ENCODE measurements at regions not wholly inside any gene's neighbourhood (a gene's known extent, or its start where the extent isn't known, plus 50 kb on each side); places are given as distances from the start of the nearest gene placed in this dataset.

DNA sequence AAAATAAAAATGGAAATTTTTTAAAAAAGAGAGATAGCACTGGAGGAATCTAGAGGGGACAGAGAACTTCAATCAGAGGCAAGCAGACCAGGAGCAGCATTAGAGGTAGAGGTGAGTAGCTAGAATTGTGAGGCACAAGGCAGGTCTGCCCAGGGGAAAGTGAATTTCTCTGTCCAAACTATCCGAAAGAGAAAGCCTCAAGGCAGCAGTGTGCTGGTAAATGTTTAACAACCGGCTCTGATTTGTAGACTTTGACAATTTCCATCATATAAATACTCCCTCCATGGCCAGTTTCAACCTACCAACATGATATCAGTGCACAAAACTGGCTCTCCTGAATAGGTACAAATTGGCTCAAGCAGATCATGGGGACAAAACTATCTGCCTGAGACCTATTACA is 160.6 kb upstream of the EGLN3 start:
- Histone ChIP-seq H3K9me3 (no peaks in the 10 kb centered on the region), H3K36me3 (ENCODE audit: low read depth) (no peaks in the 10 kb centered on the region), H3K4me1 (ENCODE audit: low read depth) (no peaks in the 10 kb centered on the region), H3K4me3 (no peak overlapping the region)
- TF ChIP-seq, protein P1, sequence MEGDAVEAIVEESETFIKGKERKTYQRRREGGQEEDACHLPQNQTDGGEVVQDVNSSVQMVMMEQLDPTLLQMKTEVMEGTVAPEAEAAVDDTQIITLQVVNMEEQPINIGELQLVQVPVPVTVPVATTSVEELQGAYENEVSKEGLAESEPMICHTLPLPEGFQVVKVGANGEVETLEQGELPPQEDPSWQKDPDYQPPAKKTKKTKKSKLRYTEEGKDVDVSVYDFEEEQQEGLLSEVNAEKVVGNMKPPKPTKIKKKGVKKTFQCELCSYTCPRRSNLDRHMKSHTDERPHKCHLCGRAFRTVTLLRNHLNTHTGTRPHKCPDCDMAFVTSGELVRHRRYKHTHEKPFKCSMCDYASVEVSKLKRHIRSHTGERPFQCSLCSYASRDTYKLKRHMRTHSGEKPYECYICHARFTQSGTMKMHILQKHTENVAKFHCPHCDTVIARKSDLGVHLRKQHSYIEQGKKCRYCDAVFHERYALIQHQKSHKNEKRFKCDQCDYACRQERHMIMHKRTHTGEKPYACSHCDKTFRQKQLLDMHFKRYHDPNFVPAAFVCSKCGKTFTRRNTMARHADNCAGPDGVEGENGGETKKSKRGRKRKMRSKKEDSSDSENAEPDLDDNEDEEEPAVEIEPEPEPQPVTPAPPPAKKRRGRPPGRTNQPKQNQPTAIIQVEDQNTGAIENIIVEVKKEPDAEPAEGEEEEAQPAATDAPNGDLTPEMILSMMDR (IDR thresholded peaks at IDR 0.05): no peak
- DNase-seq: no peak
- ATAC-seq: peak; percentile 46
- intact Hi-C loops (cut with DNase I, micrococcal nuclease): no loop called here

DNA sequence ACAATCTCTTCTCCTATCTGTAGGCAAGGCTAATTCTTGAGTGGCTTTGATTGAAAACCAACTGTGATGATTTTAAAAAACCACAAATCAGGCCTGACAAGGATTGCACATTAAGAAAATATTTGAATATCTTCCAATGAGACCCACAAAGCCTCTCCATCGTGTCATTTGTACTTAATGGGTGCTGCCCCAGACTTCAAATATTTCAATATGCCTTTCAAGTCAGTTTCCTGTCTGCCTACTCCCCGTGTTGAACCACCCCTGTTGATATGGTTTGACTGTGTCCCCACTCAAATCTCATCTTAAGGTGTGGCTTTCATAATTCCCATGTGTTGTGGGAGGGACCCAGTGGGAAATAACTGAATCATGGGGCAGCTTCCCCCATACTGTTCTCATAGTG is 159.7 kb upstream of the EGLN3 start:
- no peak for ATAC-seq
- H3K4me1 ChIP-seq (ENCODE audit: low read depth): no peaks in the 10 kb centered on the region
- DNase-seq: no peak
- intact Hi-C loops (cut with DNase I, micrococcal nuclease): no loop called here
- TF ChIP-seq, protein P1 (IDR thresholded peaks at IDR 0.05): no peak
- H3K9me3 ChIP-seq: no peaks in the 10 kb centered on the region
- H3K36me3 ChIP-seq (ENCODE audit: low read depth): no peaks in the 10 kb centered on the region
- H3K4me3 ChIP-seq: no peak overlapping the region

DNA sequence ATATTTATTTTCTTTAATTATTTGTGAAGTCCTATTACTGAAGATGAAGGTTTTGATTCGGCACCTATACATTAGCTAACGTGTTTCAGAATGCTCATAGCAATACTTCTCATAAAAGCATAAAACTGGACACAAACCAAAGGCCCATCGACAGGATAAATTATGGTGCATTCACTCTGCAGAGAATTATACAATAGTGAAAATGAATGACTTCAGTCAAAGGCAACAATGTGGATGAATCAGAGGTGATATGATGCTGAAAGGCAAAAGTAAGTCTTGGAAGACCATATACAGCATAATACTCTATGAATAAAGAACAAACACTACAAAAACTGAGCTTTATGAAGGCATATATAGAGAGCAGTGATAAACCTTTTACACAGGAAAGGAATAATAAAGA is 156.6 kb upstream of the EGLN3 start:
- Histone ChIP-seq H3K4me3 (no peak overlapping the region), H3K36me3 (ENCODE audit: low read depth) (no peaks in the 10 kb centered on the region), H3K4me1 (ENCODE audit: low read depth) (no peaks in the 10 kb centered on the region), H3K9me3 (no peaks in the 10 kb centered on the region)
- no peak for DNase-seq
- no peak for ATAC-seq
- TF ChIP-seq, protein P1 (IDR thresholded peaks at IDR 0.05): no peak
- intact Hi-C loops (cut with DNase I, micrococcal nuclease): loop anchor here (10.0 kb wide), 2 partner anchors 263 to 273 kb away; no protein-coding TSS in a partner anchor

DNA sequence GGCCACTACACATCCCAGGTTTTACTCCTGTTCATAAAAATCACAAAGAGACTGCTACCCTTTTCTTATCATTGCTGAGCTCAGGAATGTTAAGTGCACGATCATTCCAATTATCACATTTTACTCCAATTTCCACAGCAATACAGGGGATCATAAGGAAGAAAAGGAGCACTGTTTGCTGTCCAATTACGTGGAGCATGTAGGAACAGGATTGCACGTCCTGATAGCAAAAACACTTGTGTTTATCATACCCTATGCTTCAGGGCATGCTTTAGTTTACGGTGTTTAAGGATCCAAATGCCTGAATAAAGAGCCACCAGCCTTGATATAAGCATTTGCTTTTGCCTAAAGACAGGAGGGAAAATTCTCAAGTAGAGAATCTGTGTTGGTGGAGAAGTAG is 155.4 kb upstream of the EGLN3 start:
- Histone ChIP-seq H3K36me3 (ENCODE audit: low read depth) (no peaks in the 10 kb centered on the region), H3K4me3 (no peak overlapping the region), H3K9me3 (no peaks in the 10 kb centered on the region), H3K4me1 (ENCODE audit: low read depth) (no peaks in the 10 kb centered on the region)
- DNase-seq (no peak), ATAC-seq (peak; percentile 51)
- TF ChIP-seq, protein P1 (IDR thresholded peaks at IDR 0.05): no peak
- intact Hi-C loops (cut with DNase I, micrococcal nuclease): loop anchor here (10.0 kb wide), 2 partner anchors 262 to 272 kb away; no protein-coding TSS in a partner anchor

DNA sequence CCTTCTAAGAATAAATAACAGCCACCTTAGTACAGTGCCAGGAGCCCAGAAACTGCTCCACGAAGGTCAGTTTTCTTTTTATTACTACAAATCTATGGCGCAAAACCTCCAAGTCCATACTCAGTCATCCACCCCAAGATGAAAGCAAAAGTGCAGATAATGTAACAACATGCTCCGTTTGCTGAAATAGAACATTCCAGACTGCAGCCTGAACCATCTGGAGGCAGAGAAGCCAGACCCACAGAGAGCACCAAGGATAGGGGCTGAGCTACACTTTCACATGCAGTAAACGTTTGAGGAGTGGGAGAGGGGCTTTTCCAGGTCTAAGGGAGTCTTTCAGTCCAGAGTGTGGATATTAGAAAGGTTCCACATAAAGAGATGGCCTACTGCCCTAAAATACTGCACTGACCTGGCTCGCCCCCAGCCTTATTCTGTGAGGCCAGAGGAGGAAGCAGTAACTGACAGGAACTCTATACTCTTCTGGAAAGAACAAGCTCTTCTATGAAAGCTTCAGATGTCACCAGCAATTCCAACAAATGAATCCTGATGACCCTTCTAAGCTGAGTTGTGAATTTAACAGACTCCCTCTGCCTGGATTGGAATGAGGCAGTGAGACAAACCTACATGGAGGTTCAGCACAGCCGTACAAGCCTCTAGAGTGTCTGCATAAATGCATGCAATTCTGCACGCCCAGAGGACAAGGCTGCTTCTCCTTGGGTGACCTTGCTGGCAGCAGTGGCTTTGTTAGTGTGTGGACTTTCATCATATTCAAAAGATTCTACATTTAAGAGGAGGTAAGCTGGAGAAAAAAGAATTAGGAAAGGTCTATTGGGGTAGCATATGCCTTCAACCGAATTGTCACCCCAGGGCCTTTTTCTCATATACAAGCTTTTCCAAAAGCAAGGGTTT is 153.9 kb upstream of the EGLN3 start:
- no peak for ATAC-seq
- TF ChIP-seq, protein P1 (IDR thresholded peaks at IDR 0.05): no peak
- intact Hi-C loops (cut with DNase I, micrococcal nuclease): loop anchor here (10.0 kb wide), 2 partner anchors 260 to 270 kb away; no protein-coding TSS in a partner anchor
- Histone ChIP-seq H3K36me3 (ENCODE audit: low read depth) (no peaks in the 10 kb centered on the region), H3K9me3 (no peaks in the 10 kb centered on the region), H3K4me1 (ENCODE audit: low read depth) (no peaks in the 10 kb centered on the region), H3K4me3 (no peak overlapping the region)
- no peak for DNase-seq
